ENCODE measurements at regions not wholly inside any gene's neighbourhood (a gene's known extent, or its start where the extent isn't known, plus 50 kb on each side); places are given as distances from the start of the nearest gene placed in this dataset.
"Not testable (repeated sequence)": the region's sequence is repeated elsewhere in the genome, so short reads cannot be mapped to it uniquely, and the experiment has no call there.

- H3K4me3 ChIP-seq (ENCODE audit: low read length), result no peak overlapping the region
- no peaks in the 10 kb centered on the region for H4K20me1 ChIP-seq (ENCODE audit: insufficient read depth, low read length)
- H3K27ac ChIP-seq (ENCODE audit: low read length), result no peak overlapping the region
- no peak for TF ChIP-seq EZH2phosphoT487 (IDR thresholded peaks at IDR 0.05; ENCODE audit: low read depth)
- no peak overlapping the region for H3K4me2 ChIP-seq (ENCODE audit: low read length)
- H3K27me3 ChIP-seq (ENCODE audit: low read depth, low read length), result no peaks in the 10 kb centered on the region
- H3K9ac ChIP-seq (ENCODE audit: low read length), result no peak overlapping the region
- no peaks in the 10 kb centered on the region for H3K36me3 ChIP-seq (replicated peaks; ENCODE audit: low read depth, low read length)
- no peak overlapping the region for H2AFZ ChIP-seq (ENCODE audit: low read depth, low read length)
- no peaks in the 10 kb centered on the region for H3K9me3 ChIP-seq (ENCODE audit: insufficient read depth, low read length)
- no peaks in the 10 kb centered on the region for H3K79me2 ChIP-seq (ENCODE audit: low read length)
- H3K4me1 ChIP-seq (ENCODE audit: low read length), result no peaks in the 10 kb centered on the region
Observed at GRCh38 chr12:23236811-23237210, 611.8 kb downstream of the ETNK1 start.

DNA sequence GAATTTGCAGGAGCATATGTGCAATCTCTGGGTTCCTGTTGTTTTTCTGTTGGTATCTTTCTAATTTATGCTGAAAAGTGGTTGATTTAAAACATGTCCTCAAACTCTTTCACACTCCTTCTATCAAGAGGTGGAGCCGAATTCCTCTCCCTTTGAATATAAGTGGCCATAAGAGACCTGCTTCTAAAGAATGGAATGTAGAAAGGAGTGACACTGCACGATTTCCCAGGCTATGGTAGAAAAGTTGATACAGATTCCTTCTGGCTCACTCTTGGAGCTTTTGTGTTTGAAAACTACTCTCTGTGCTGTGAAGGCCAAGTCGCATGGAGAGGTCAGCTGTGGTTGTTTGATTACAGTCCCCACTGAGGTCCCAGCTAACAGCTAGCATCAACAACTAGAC is 613.2 kb downstream of the ETNK1 start:
- H3K4me3 ChIP-seq (ENCODE audit: low read length), result no peak overlapping the region
- no peaks in the 10 kb centered on the region for H3K4me1 ChIP-seq (ENCODE audit: low read length)
- TF ChIP-seq, protein P1, sequence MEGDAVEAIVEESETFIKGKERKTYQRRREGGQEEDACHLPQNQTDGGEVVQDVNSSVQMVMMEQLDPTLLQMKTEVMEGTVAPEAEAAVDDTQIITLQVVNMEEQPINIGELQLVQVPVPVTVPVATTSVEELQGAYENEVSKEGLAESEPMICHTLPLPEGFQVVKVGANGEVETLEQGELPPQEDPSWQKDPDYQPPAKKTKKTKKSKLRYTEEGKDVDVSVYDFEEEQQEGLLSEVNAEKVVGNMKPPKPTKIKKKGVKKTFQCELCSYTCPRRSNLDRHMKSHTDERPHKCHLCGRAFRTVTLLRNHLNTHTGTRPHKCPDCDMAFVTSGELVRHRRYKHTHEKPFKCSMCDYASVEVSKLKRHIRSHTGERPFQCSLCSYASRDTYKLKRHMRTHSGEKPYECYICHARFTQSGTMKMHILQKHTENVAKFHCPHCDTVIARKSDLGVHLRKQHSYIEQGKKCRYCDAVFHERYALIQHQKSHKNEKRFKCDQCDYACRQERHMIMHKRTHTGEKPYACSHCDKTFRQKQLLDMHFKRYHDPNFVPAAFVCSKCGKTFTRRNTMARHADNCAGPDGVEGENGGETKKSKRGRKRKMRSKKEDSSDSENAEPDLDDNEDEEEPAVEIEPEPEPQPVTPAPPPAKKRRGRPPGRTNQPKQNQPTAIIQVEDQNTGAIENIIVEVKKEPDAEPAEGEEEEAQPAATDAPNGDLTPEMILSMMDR (IDR thresholded peaks at IDR 0.05; ENCODE audit: low read depth, low read length), result no peak
- no peak for TF ChIP-seq EZH2phosphoT487 (IDR thresholded peaks at IDR 0.05; ENCODE audit: low read depth)
- H2AFZ ChIP-seq (ENCODE audit: low read depth, low read length), result no peak overlapping the region
- no peaks in the 10 kb centered on the region for H3K36me3 ChIP-seq (replicated peaks; ENCODE audit: low read depth, low read length)
- H3K9ac ChIP-seq (ENCODE audit: low read length), result no peak overlapping the region
- no peaks in the 10 kb centered on the region for H3K9me3 ChIP-seq (ENCODE audit: insufficient read depth, low read length)
- H3K27ac ChIP-seq (ENCODE audit: low read length), result no peak overlapping the region
- no peaks in the 10 kb centered on the region for H3K79me2 ChIP-seq (ENCODE audit: low read length)
- H4K20me1 ChIP-seq (ENCODE audit: insufficient read depth, low read length), result no peaks in the 10 kb centered on the region
- no peaks in the 10 kb centered on the region for H3K27me3 ChIP-seq (ENCODE audit: low read depth, low read length)
- no peak overlapping the region for H3K4me2 ChIP-seq (ENCODE audit: low read length)

DNA sequence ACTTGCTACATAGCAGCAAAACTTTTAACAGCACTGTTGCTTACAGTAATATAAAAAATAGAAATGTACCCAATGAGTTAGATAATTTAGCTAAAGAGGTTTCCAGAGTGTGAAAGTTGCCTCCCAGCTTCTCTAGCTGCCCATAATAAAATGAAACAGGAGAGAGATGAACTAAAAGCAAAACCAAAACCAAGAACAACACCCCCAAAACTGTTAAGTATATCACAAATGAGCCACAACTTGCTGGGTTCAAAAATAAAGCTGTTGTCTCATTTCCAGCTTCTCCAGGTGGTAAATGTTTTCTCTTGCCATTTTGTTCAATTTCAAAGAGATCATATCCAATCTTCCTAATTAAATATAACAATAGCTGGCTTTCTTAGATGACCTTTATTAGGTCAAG is 614.0 kb downstream of the ETNK1 start:
- Histone ChIP-seq H3K79me2 (ENCODE audit: low read length) (no peaks in the 10 kb centered on the region), H3K27ac (ENCODE audit: low read length) (no peak overlapping the region), H4K20me1 (ENCODE audit: insufficient read depth, low read length) (no peaks in the 10 kb centered on the region), H3K36me3 (replicated peaks; ENCODE audit: low read depth, low read length) (no peaks in the 10 kb centered on the region), H2AFZ (ENCODE audit: low read depth, low read length) (no peak overlapping the region), H3K27me3 (ENCODE audit: low read depth, low read length) (no peaks in the 10 kb centered on the region), H3K4me2 (ENCODE audit: low read length) (no peak overlapping the region), H3K9ac (ENCODE audit: low read length) (no peak overlapping the region), H3K4me3 (ENCODE audit: low read length) (no peak overlapping the region), H3K4me1 (ENCODE audit: low read length) (no peaks in the 10 kb centered on the region), H3K9me3 (ENCODE audit: insufficient read depth, low read length) (no peaks in the 10 kb centered on the region)
- TF ChIP-seq EZH2phosphoT487 (IDR thresholded peaks at IDR 0.05; ENCODE audit: low read depth), result no peak
- TF ChIP-seq, protein P1 (IDR thresholded peaks at IDR 0.05; ENCODE audit: low read depth, low read length), result no peak

DNA sequence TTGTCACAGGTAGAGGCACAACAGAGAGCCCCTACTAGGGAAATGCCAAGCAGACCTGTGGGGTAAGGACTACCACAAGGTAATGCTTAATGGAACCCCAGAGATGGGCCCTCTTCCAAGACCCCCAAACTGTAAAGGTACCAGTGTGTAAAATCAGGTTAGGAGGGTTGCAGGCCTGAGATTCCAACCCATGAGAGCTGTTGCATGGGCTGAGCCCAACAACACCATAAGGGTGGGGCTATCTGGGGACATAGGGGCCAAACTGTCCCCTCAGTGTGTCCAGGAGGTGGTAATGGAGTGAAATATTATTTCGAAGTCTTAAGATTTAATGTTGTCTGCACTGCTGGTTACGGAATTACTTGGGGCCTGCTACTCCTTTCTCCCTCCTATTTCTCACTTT is 620.2 kb downstream of the ETNK1 start:
- H3K27me3 ChIP-seq (ENCODE audit: low read depth, low read length), result no peaks in the 10 kb centered on the region
- no peak overlapping the region for H3K4me2 ChIP-seq (ENCODE audit: low read length)
- no peaks in the 10 kb centered on the region for H4K20me1 ChIP-seq (ENCODE audit: insufficient read depth, low read length)
- no peak overlapping the region for H3K27ac ChIP-seq (ENCODE audit: low read length)
- no peak overlapping the region for H3K9ac ChIP-seq (ENCODE audit: low read length)
- no peaks in the 10 kb centered on the region for H3K4me1 ChIP-seq (ENCODE audit: low read length)
- H2AFZ ChIP-seq (ENCODE audit: low read depth, low read length), result no peak overlapping the region
- H3K36me3 ChIP-seq (replicated peaks; ENCODE audit: low read depth, low read length), result no peaks in the 10 kb centered on the region
- no peaks in the 10 kb centered on the region for H3K79me2 ChIP-seq (ENCODE audit: low read length)
- H3K9me3 ChIP-seq (ENCODE audit: insufficient read depth, low read length), result no peaks in the 10 kb centered on the region
- no peak for TF ChIP-seq EZH2phosphoT487 (IDR thresholded peaks at IDR 0.05; ENCODE audit: low read depth)
- TF ChIP-seq, protein P1 (IDR thresholded peaks at IDR 0.05; ENCODE audit: low read depth, low read length), result no peak
- H3K4me3 ChIP-seq (ENCODE audit: low read length), result no peak overlapping the region

DNA sequence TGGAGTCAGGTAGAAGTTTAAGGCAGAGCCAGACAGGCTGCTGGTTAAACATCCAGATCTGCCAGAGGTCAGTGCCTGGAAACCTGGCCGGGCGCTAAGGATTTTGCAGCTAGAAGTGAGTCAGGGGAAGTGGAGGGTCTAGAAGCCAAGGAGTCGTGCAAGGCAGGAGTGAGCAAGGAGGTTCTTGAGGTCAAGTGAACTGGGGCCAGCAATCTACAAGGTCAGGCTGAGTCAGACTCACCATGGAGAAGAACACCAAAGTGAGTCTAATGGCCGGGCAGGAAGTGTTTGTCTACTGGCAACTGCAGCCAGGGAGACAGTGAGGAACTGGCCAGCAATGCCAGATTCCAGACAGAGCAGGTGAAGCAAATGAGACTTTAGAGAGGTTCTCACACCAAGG is 628.2 kb downstream of the ETNK1 start:
- Histone ChIP-seq H3K27me3 (ENCODE audit: low read depth, low read length) (no peaks in the 10 kb centered on the region), H3K36me3 (replicated peaks; ENCODE audit: low read depth, low read length) (no peaks in the 10 kb centered on the region), H4K20me1 (ENCODE audit: insufficient read depth, low read length) (no peaks in the 10 kb centered on the region), H3K4me2 (ENCODE audit: low read length) (no peak overlapping the region), H3K4me1 (ENCODE audit: low read length) (no peaks in the 10 kb centered on the region), H3K4me3 (ENCODE audit: low read length) (no peak overlapping the region), H3K9ac (ENCODE audit: low read length) (no peak overlapping the region), H2AFZ (ENCODE audit: low read depth, low read length) (no peak overlapping the region), H3K27ac (ENCODE audit: low read length) (no peak overlapping the region), H3K79me2 (ENCODE audit: low read length) (no peaks in the 10 kb centered on the region), H3K9me3 (ENCODE audit: insufficient read depth, low read length) (no peaks in the 10 kb centered on the region)
- TF ChIP-seq EZH2phosphoT487 (IDR thresholded peaks at IDR 0.05; ENCODE audit: low read depth), result no peak
- TF ChIP-seq, protein P1 (IDR thresholded peaks at IDR 0.05; ENCODE audit: low read depth, low read length), result no peak

DNA sequence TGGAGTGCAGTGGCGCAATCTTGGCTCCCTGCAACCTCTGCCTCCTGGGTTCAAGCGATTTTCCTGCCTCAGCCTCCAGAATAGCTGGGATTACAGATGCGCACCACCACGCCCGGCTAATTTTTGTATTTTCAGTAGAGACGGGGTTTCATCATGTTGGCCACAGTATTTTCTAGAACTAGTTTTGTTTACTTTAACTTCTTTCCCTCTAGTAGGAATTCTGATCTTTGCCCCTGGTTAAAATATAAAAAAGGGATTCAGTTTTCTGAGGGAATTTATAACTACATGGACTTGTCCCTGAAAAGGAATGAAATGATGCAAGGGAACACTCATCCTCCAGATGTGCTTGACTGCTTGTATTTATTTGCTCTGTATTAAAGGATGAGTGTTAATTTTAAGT is 628.9 kb downstream of the ETNK1 start:
- not testable (repeated sequence) for H3K4me2 ChIP-seq (ENCODE audit: low read length); H2AFZ ChIP-seq (ENCODE audit: low read depth, low read length); H3K4me1 ChIP-seq (ENCODE audit: low read length); H3K9ac ChIP-seq (ENCODE audit: low read length); H4K20me1 ChIP-seq (ENCODE audit: insufficient read depth, low read length); H3K27me3 ChIP-seq (ENCODE audit: low read depth, low read length); H3K79me2 ChIP-seq (ENCODE audit: low read length); H3K36me3 ChIP-seq (replicated peaks; ENCODE audit: low read depth, low read length); H3K9me3 ChIP-seq (ENCODE audit: insufficient read depth, low read length); H3K27ac ChIP-seq (ENCODE audit: low read length); H3K4me3 ChIP-seq (ENCODE audit: low read length)
